ENCODE measurements at regions not wholly inside any gene's neighbourhood (a gene's known extent, or its start where the extent isn't known, plus 50 kb on each side); places are given as distances from the start of the nearest gene placed in this dataset.

DNA sequence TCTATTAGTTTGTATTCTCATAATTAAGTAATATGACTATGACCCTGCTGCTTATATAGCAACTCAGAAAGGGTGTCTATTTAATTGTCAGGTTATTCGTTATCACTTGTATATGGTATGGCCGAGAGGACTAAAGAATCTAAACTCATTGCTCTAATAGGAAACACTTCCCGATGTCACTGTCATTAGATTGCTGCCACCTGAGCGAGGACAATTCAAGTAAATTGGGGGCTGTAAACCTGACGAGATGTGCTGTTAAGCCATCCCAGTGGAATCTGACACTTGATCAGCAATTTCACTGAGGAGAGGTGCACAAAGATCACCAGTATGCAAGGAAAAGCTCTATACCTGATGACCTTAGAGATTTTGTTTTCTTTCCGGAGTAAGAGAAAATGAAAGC lies 1319.3 kb downstream of the MAT2B start:
- Mint-ChIP-seq H3K4me1 (ENCODE audit: low read depth) (no peaks in the 10 kb centered on the region), H3K27ac (no peak overlapping the region), H3K4me3 (no peak overlapping the region), H3K27me3 (no peaks in the 10 kb centered on the region), H3K36me3 (no peaks in the 10 kb centered on the region), H3K9me3 (ENCODE audit: low read depth) (peaks cover 6% of the 10 kb centered on the region)

DNA sequence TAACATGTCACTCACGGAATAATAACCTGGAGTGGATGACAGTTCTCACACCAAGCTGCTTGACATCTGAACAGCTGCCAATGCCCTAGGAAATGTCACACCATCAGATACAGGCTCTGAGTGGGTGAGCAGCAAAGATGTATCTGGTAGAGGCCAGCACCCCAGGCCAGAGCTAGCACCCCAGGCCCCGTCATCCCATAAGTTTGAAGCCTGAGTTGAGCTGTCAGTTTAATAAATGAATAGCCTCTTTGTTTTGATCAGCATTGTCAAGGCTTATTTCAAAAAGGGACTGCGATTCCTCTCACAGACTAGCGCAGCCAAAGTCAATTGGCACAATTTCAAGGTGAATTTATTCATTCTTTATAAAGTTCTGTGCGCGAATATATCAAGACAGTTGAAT lies 1327.1 kb downstream of the MAT2B start:
- H3K4me1 Mint-ChIP-seq (ENCODE audit: low read depth), result no peaks in the 10 kb centered on the region
- no peaks in the 10 kb centered on the region for H3K9me3 Mint-ChIP-seq (ENCODE audit: low read depth)
- no peak overlapping the region for H3K27ac Mint-ChIP-seq
- no peak overlapping the region for H3K4me3 Mint-ChIP-seq
- no peaks in the 10 kb centered on the region for H3K27me3 Mint-ChIP-seq
- H3K36me3 Mint-ChIP-seq, result no peaks in the 10 kb centered on the region

DNA sequence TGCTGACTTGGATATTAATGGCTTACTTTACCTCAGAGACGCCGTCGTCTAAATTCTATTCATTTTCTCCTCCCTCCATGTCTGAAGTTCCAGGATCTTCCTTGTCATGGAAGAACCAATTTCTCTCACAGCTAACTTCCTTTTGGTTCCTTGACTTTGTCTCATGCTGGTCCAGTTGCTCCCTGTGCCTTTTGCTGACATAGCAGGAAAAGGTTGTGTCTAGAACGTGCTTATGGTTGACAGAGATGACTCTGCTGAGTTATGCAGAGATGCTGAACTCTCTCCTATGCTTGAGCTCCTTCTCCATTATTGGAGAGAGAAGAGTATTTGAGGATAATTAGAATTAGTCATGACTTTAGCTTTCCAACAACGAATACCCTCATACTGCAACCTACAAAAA lies 1338.9 kb downstream of the MAT2B start:
- Mint-ChIP-seq H3K27ac (no peak overlapping the region), H3K4me3 (no peak overlapping the region), H3K27me3 (no peaks in the 10 kb centered on the region), H3K4me1 (ENCODE audit: low read depth) (no peaks in the 10 kb centered on the region), H3K36me3 (no peaks in the 10 kb centered on the region), H3K9me3 (ENCODE audit: low read depth) (peaks cover 4% of the 10 kb centered on the region)

DNA sequence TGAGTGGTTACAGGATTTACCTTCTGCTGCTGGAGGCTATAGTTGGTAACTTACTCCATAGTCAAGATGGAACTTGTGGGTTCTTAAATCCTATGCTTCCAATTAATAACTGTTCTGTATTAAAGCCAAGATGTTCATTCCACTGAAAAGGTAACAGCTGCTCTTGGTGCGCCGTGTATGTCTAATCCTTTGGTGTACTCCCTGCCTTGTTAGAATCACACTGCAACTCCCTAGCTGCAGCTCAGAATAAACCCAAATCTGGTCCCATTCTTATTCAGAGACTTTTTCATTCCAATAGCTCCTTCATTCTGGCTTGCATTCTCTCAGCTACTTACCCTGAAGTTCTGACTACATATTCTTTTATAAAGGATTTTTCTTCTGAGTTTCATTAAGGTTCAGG lies 1355.5 kb downstream of the MAT2B start:
- Mint-ChIP-seq H3K4me3 (no peak overlapping the region), H3K27me3 (no peaks in the 10 kb centered on the region), H3K36me3 (no peaks in the 10 kb centered on the region), H3K9me3 (ENCODE audit: low read depth) (peaks cover 23% of the 10 kb centered on the region), H3K4me1 (ENCODE audit: low read depth) (no peaks in the 10 kb centered on the region), H3K27ac (no peak overlapping the region)

DNA sequence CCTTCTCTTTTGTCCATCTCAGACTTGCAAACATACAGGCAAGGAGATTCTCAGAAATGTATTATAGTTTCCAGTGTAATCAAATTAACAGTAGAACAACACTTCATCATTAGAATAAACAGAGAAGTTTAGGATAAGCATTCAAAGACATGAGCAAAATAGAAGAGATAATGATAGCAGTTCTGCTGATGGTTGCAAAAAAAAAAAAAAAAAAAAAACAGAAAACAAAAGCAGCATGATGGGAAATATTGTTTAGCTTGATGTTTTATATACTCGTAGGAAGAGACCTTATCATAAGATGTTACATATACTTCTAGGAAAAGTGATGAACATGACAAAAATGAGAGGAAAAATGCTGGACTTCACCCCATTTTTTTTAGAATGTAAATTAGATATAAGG lies 1356.2 kb downstream of the MAT2B start:
- no peak overlapping the region for H3K4me3 Mint-ChIP-seq
- no peaks in the 10 kb centered on the region for H3K36me3 Mint-ChIP-seq
- no peak overlapping the region for H3K27ac Mint-ChIP-seq
- H3K4me1 Mint-ChIP-seq (ENCODE audit: low read depth), result no peaks in the 10 kb centered on the region
- peaks cover 23% of the 10 kb centered on the region for H3K9me3 Mint-ChIP-seq (ENCODE audit: low read depth)
- H3K27me3 Mint-ChIP-seq, result no peaks in the 10 kb centered on the region

DNA sequence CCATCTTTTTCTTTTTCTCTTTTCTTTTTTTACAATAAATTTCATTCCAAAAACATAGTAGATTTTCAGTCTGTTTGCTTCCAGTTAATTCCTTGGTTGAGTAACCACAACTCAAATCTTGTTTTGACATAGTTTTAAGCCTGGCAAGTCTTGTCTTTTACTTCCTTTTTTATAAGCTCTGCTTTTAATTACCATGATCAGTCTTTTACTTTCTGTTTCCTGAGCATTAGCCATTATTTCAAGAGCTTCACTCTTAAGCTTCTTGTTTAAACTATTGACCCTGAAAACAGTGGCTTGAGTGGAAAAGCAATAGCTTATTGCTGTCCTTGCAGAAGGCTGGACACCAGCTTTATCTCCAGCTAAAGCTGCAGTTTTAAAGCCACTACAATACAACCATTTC lies 1363.3 kb downstream of the MAT2B start:
- Mint-ChIP-seq H3K27ac (no peak overlapping the region), H3K4me1 (ENCODE audit: low read depth) (no peaks in the 10 kb centered on the region), H3K36me3 (no peaks in the 10 kb centered on the region), H3K4me3 (no peak overlapping the region), H3K27me3 (no peaks in the 10 kb centered on the region), H3K9me3 (ENCODE audit: low read depth) (peaks cover 4% of the 10 kb centered on the region)

DNA sequence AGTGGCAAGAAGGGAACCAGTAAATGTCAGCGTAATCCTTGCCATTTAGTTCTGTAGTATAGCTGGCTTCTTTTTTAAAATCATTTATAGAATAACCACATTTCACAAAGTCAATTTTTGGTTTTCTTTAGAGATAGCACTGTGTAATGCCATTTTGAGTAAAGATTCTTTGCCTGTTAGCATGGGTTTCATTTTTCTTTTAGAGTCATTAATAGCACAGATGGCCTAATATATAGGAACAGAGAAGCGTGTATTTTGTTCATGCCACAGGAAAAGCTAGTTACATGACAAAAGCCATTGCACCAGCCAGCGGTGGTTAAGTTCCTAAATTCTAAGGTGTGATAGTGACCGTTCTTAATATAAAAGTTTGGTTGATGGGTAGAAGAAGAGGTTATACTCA lies 1363.9 kb downstream of the MAT2B start:
- Mint-ChIP-seq H3K36me3 (no peaks in the 10 kb centered on the region), H3K27me3 (no peaks in the 10 kb centered on the region), H3K9me3 (ENCODE audit: low read depth) (peaks cover 4% of the 10 kb centered on the region), H3K4me3 (no peak overlapping the region), H3K4me1 (ENCODE audit: low read depth) (no peaks in the 10 kb centered on the region), H3K27ac (no peak overlapping the region)

DNA sequence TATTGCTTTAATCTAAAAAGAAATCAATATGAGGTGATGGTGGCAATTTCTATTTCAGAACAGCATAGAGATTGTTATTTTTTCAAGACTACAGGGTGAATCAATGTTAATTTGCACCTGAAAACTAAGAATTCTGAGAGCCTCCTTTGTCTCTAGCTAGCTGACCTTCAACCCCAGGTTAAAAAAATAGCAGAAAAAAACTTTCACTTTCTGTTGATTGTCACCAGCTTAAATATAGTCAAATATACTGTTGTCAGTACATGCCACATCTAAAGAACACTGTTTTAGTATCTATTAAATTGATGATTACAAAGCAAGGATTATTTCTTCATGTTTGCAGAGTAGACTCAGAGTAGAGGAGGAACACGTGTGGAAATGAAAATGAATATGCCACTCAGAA lies 1371.4 kb downstream of the MAT2B start:
- Mint-ChIP-seq H3K4me3 (no peak overlapping the region), H3K4me1 (ENCODE audit: low read depth) (no peaks in the 10 kb centered on the region), H3K9me3 (ENCODE audit: low read depth) (peaks cover 14% of the 10 kb centered on the region), H3K27ac (no peak overlapping the region), H3K36me3 (no peaks in the 10 kb centered on the region), H3K27me3 (no peaks in the 10 kb centered on the region)

DNA sequence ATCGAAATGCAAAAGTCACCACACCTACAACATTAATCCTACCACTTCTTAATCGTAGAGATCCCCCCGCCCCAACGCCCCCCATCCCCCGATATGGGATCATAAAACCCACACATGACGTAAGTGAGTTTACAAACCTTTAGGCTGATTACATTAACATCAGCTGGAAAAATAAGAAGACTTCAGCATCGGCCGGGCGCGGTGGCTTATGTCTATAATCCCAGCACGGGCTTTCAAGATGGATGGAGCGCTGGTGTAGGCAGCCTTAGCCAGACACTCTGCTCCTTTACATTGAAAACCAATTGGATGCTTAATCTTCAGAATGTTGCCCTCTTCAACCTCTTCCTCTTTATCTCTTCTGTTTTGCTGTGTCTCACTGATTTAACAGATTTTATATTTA lies 1376.0 kb downstream of the MAT2B start:
- H3K4me1 Mint-ChIP-seq (ENCODE audit: low read depth), result no peaks in the 10 kb centered on the region
- H3K4me3 Mint-ChIP-seq, result no peak overlapping the region
- no peak overlapping the region for H3K27ac Mint-ChIP-seq
- H3K36me3 Mint-ChIP-seq, result no peaks in the 10 kb centered on the region
- no peaks in the 10 kb centered on the region for H3K27me3 Mint-ChIP-seq
- H3K9me3 Mint-ChIP-seq (ENCODE audit: low read depth), result peaks cover 14% of the 10 kb centered on the region

DNA sequence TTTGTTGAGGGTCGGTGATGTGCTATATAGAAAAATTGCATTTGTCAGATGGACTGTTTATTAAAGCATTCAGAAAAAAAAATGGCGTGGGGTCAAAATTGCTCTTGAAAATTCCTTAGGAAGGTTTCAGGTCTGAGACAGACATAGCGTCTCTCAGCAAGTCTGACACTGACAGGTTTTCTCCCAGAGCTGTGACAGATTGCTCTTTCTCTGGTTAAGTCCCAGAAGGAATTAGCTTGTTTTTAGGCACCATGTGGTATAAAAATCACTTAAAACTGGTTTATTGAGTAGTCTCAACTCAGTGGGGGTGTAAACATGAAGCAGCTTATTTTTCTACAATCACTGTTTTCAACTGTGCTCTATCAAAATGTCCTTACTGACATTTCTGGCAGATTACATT lies 1379.8 kb downstream of the MAT2B start:
- no peaks in the 10 kb centered on the region for H3K36me3 Mint-ChIP-seq
- no peaks in the 10 kb centered on the region for H3K27me3 Mint-ChIP-seq
- peaks cover 6% of the 10 kb centered on the region for H3K9me3 Mint-ChIP-seq (ENCODE audit: low read depth)

DNA sequence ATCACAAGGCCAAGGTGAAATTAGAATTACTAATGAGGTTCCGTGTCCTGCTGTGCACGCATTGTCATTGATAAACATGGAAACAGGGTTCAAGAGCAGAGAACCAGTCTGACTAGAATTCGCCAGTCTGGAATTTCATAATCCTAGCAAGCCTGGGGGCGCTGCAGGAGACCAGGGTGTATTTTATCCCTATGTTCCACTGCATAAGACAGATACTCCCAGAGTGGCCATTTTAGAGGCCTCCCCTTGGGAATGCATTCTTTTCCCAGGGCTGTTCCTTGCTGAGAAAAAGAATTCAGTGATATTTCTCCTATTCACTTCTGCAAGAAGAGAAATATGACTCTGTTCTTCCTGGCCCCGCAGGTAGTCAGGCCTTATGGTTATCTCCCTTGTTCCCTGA lies 1387.7 kb downstream of the MAT2B start:
- H3K27ac Mint-ChIP-seq, result no peak overlapping the region
- H3K4me3 Mint-ChIP-seq, result no peak overlapping the region
- no peaks in the 10 kb centered on the region for H3K27me3 Mint-ChIP-seq
- H3K4me1 Mint-ChIP-seq (ENCODE audit: low read depth), result no peaks in the 10 kb centered on the region
- H3K36me3 Mint-ChIP-seq, result no peaks in the 10 kb centered on the region
- H3K9me3 Mint-ChIP-seq (ENCODE audit: low read depth), result peaks cover 4% of the 10 kb centered on the region

More for the DNA sequence above, 1379.8 kb downstream of the MAT2B start:
- Mint-ChIP-seq H3K27ac (no peak overlapping the region), H3K4me3 (no peak overlapping the region), H3K4me1 (ENCODE audit: low read depth) (no peaks in the 10 kb centered on the region)

DNA sequence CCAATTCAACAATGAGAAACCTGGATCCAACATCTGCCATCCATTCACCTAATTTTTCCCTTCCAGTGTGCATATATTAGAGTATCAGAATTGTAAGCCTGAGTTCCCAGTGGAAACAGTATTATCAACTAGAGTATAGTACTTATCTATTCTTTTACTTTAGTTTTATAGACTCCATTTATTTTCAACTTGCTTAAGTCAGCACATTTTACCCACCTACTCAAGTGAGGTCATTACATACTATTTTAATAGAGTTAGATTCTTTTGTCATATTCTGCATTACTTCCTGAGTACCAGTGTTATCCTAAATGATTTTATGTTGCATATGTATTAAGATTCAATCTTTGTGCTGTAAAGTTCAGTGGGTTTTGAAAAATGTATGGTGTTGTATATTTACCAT lies 1393.3 kb downstream of the MAT2B start:
- no peak overlapping the region for H3K4me3 Mint-ChIP-seq
- H3K27me3 Mint-ChIP-seq, result no peaks in the 10 kb centered on the region
- H3K27ac Mint-ChIP-seq, result no peak overlapping the region
- no peaks in the 10 kb centered on the region for H3K4me1 Mint-ChIP-seq (ENCODE audit: low read depth)
- no peaks in the 10 kb centered on the region for H3K36me3 Mint-ChIP-seq
- peaks cover 6% of the 10 kb centered on the region for H3K9me3 Mint-ChIP-seq (ENCODE audit: low read depth)

DNA sequence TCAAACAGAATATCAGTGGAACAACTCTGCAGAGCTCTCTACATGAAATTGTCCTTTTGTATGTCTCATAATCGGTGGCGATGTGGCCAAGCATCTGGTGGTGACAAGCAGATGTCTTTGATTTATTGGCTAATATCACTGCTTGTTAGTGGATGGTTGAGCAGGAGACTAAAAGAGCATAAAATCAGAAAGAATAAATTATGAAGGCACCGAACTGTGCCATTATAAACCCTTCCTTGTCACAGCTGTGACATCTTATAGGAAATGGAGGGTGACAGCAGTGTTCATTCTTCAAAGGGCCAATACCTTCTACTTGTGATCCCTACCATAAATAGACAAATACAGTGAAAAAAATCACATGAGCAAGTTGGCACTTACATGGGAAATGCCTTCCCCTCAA lies 1404.3 kb downstream of the MAT2B start:
- H3K4me3 Mint-ChIP-seq, result no peak overlapping the region
- no peaks in the 10 kb centered on the region for H3K27me3 Mint-ChIP-seq
- H3K27ac Mint-ChIP-seq, result no peak overlapping the region
- H3K36me3 Mint-ChIP-seq, result no peaks in the 10 kb centered on the region
- H3K9me3 Mint-ChIP-seq (ENCODE audit: low read depth), result peaks cover 14% of the 10 kb centered on the region
- no peaks in the 10 kb centered on the region for H3K4me1 Mint-ChIP-seq (ENCODE audit: low read depth)

DNA sequence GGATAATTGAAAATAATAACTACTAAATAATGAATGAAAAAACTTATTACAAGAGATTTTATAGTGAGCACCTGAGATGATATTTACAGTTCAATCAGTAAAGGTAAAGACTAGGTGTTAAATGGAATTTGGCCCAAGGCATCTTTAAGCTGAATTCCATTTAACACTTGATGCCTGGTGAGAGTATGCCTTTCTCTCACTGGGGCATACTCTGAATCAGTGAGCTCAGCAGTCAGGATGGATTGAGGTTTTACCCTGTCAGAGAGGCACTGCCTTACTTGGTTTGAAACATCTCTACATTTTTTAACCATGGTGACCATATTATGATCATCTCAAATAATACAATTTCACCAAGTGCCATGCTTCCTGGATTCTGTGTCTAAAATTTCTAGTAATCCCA lies 1416.3 kb downstream of the MAT2B start:
- Mint-ChIP-seq H3K4me3 (no peak overlapping the region), H3K27me3 (no peaks in the 10 kb centered on the region), H3K27ac (no peak overlapping the region), H3K36me3 (no peaks in the 10 kb centered on the region), H3K9me3 (ENCODE audit: low read depth) (peaks cover 24% of the 10 kb centered on the region), H3K4me1 (ENCODE audit: low read depth) (no peaks in the 10 kb centered on the region)

DNA sequence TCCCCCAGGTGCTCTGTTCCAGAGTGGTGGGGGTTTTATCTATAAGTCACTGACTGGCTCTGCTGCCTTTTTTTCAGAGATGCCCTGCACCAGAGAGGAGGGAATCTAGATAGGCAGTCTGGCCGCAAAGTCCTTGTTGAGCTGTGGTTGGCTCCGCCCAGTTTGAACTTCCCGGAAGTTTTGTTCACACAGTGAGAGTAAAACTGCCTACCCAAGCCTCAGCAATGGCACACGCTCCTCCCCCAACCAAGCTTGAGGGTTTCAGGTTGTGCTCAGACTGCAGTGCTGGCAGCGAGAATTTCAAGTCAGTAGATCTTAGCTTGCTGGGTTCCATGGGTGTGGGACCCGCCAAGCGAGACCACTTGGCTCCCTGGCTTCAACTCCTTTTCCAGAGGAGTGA lies 1428.6 kb downstream of the MAT2B start:
- no peak overlapping the region for H3K27ac Mint-ChIP-seq
- H3K36me3 Mint-ChIP-seq, result no peaks in the 10 kb centered on the region
- peaks cover 13% of the 10 kb centered on the region for H3K9me3 Mint-ChIP-seq (ENCODE audit: low read depth)
- H3K4me1 Mint-ChIP-seq (ENCODE audit: low read depth), result no peaks in the 10 kb centered on the region
- H3K4me3 Mint-ChIP-seq, result no peak overlapping the region
- no peaks in the 10 kb centered on the region for H3K27me3 Mint-ChIP-seq

DNA sequence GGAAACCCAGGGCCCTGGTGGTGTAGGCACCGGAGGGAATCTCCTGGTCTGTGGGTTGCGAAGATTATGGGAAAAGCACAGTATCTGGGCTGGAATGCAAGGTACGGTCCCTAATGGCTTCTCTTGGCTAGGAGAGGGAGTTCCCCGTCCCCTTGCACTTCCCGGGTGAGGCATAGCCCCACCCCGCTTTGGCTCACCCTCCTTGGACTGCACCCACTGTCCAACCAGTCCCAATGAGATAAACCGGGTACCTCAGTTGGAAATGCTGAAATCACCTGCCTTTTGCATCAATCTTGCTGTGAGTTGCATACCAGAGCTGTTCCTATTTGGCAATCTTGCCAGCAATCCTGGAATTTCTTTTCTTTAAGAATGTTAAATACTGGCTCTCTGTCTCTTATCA lies 1429.1 kb downstream of the MAT2B start:
- H3K27ac Mint-ChIP-seq, result no peak overlapping the region
- no peaks in the 10 kb centered on the region for H3K27me3 Mint-ChIP-seq
- H3K36me3 Mint-ChIP-seq, result no peaks in the 10 kb centered on the region
- H3K4me1 Mint-ChIP-seq (ENCODE audit: low read depth), result no peaks in the 10 kb centered on the region
- H3K9me3 Mint-ChIP-seq (ENCODE audit: low read depth), result peaks cover 13% of the 10 kb centered on the region
- H3K4me3 Mint-ChIP-seq, result no peak overlapping the region

DNA sequence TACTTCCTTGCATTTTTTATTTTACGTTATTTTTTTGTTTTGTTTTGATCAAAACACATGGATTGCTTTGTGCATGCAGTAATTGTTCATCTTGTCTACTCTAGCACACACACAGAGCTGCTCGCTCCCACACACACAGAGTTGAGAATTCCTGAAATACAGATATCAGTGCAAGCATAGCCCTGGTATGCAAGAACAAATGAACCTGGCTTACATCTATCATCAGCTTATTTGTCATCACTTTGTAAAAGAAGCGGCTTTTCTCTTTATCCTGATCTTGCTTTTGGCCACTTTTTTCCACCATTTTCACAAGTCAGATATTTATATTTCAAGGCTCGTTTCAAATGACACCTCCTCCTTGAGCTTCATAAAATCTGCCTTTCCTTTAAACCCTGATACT lies 1435.7 kb downstream of the MAT2B start:
- Mint-ChIP-seq H3K27ac (no peak overlapping the region), H3K9me3 (ENCODE audit: low read depth) (no peaks in the 10 kb centered on the region), H3K36me3 (no peaks in the 10 kb centered on the region), H3K27me3 (no peaks in the 10 kb centered on the region), H3K4me3 (no peak overlapping the region), H3K4me1 (ENCODE audit: low read depth) (no peaks in the 10 kb centered on the region)
